ENCODE measurements at regions not wholly inside any gene's neighbourhood (a gene's known extent, or its start where the extent isn't known, plus 50 kb on each side); places are given as distances from the start of the nearest gene placed in this dataset.

- no peak for DNase-seq
Observed at GRCh38 chr3:43902415-43902814, 211.7 kb downstream of the ABHD5 start.

- no peak for DNase-seq
Observed at GRCh38 chr3:43905157-43905556, 214.4 kb downstream of the ABHD5 start.

DNA sequence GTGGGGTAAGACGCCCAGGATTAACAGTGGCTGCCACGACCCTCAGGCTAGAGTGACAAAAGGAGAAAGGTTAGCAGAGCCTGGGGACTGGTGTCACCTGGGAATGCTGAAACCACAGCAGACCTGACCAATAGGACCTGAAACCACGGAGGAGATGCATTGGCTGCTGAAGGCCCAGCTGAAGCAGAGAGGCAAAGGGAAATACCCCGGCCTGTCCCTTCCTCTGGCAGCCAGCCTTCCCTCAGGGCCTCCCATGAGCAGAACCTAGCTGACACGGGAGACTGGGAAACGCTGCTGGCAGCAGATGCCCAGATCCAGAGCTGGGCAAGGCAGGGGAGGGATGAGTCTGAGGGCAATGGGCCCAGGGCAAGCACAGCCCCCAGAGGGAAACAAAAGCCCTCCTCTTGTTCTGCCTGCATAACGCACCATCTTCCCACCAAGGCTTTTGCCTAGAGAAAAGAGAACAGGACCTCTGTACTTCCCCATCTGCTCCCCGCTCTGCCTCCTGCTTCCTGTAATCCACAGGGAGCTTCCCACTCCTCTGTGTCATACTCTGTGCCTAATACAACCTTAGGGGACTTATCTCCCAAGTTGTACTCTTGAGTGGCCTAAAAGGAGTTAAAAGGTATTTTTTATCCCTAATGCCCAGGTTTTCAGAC lies 216.2 kb downstream of the ABHD5 start:
- no peak for DNase-seq

GRCh38 chr3:43907508-43907858 lies 216.7 kb downstream of the ABHD5 start:
- no peak for DNase-seq

GRCh38 chr3:43908456-43908855 lies 217.7 kb downstream of the ABHD5 start:
- DNase-seq = no peak

- DNase-seq = no peak
Observed at GRCh38 chr3:43909149-43909548, 218.4 kb downstream of the ABHD5 start.

DNA sequence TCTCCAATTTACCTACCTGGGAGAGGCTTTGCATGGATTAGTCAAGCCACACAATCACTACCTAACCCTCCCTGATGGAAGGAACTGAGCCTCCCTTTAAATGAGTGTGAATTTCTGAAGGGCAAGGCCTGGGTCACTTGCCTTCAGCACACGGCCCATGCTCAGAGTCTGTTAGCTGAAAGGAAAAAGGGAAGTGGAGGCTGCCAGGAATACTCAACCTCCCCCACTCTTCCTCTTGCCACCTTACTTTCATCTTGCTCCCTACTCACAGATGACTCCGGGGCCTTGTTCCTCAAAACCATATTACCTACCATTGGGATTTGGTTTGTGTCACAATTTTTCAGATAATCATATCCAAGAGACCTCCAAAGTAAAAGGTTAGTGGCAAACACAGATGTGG lies 220.0 kb downstream of the ABHD5 start:
- no peak for DNase-seq

- no peak for DNase-seq
Observed at GRCh38 chr3:43913036-43913948, 222.6 kb downstream of the ABHD5 start.

GRCh38 chr3:43914269-43914668 lies 223.5 kb downstream of the ABHD5 start:
- DNase-seq = no peak

- no peak for DNase-seq
Observed at GRCh38 chr3:43915546-43915945, 224.8 kb downstream of the ABHD5 start.

DNA sequence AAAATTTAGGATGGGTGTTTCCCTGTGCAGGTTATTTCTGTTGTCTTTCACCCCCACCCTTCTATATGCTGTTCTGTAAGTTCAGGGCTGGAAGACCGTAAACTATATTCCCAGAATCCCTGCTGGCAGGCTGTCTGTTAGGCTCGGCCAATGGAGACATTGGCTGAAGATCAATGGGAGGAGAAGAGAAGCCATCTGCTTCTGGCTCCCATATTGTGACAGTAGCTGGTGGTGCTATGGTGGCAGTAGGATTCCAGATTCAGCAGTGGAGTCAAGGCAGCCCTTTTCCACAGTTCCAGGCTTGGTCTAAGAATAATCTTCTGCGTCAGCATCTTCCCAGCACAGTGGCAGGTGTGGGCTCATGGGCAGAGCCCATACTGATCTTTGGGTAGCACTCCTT lies 226.6 kb downstream of the ABHD5 start:
- no peak for DNase-seq

DNA sequence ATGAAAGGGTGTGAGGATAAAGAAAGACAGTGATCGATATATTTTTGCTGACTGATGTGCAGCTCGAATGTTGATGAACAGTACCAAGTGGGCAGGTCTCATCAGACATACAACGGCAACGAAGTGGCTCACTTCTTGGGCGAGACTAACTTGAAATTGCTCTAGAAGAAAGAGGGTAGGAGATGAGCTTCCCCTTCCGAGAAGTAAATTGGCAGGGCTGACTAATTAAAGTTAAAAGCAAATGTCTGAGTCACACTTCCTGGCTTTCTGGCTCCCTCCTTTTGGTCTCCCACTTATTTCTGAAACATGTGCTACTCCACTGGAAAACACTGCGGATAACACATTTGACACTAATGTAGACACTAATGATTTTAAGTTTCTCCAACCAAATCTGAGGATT lies 228.3 kb downstream of the ABHD5 start:
- no peak for DNase-seq

DNA sequence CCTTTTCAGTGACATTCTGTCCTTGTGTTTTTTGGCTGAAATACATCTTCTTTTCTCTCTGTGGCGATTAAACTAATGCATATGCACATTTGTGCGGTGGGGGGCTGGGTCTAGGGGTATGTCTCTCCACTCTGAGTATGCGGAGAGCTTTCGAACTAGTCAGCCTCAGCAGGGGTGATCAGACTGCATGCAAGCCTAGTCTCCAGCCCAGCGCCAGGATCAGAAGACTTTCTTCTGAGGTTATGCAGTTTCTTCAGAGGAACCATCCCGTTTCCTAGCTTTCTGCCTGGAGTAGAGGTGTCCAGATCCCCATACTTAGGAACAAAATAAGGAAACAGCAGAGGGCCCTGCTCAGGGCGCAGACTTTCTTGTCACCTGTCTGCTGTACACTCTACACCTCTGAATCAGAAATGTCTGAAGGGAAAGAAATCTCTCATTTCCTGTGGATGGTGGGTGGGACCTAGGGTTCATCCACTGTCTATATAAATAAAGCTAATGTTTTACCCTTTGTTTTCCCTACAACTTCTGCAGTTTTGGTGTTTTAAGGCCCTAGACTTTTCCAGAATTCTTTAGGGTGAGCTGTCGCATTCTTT lies 230.4 kb downstream of the ABHD5 start:
- no peak for DNase-seq

- DNase-seq = no peak
Observed at GRCh38 chr3:43922374-43922773, 231.6 kb downstream of the ABHD5 start.

GRCh38 chr3:43923104-43923882 lies 232.6 kb downstream of the ABHD5 start:
- no peak for DNase-seq

- no peak for DNase-seq
Observed at GRCh38 chr3:43926055-43926454, 235.3 kb downstream of the ABHD5 start.

DNA sequence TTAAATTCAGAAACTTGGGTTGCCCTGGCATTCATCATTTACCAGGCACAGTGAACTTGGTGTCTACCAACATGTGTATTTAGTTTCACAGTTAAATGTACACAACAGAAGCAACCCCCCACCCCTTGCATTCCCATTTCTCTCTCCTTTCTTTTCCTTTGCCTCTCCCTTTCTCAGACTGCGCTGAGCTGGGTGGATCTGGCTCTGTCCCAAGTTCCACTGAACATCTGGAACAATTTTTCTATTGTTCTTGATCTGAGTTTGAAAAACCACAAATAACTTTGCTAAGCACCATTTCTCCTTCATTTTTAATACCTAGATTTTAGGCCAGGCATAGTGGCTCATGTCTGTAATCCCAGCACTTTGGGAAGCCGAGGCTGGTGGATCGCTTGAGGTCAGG lies 242.2 kb downstream of the ABHD5 start:
- no peak for DNase-seq

- no peak for DNase-seq
Observed at GRCh38 chr3:43948013-43948412, 257.3 kb downstream of the ABHD5 start.

DNA sequence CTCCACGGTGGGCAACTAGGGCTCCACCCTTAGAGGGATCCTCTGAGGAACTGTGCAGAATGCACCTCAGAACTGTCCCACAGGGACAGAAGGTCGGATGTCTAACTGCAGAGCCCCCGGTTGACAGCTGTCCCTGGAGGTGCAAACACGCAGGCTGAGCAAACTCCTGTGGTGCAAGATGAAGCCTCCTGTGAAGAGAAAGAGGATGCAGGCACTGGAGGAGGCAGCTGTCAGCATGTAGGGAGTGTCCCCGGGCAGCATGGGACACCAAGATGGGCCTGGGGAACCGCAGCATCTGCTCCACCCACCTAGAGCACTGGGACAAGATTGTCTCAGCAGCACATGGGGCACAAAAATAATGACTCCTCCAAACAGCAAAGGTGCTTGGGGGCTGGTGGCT lies 258.9 kb downstream of the ABHD5 start:
- DNase-seq = no peak

DNA sequence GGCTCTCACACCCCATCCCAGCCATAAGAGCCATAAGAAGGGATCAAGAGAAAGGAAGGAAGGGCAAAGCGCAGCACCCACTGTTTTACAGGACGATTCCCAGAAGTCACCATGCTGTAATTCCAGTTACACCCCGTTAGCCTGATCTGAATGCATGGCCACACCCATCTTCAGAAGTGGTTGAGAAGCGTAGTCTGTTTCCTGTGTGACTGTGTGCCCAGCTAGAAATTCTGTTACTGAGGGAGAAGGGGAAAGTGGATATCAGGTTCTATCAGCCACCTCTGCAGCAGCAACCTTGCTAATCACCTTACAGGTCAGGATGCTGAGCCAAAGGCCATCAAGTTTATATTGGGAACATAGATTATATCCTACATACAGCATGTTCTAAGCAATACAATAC lies 260.0 kb downstream of the ABHD5 start:
- no peak for DNase-seq

DNA sequence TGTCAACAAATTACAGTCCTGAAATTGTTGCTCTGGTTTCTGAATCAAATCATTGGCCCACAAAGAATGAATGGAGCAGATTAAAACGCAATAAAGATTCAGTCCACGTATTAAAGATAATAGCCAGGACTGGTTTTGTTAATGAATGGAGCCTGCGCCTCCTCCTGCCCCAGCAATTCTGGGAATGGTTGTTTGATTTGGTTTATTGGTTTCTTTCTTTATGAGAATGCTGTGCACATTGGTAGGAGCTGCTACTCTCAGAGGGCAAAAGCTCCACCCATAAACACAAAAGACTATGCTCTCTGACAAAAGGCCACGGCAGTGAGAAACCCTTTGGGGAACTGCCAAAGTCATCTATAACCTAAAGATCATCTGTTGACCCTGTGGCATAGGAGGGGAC lies 261.1 kb downstream of the ABHD5 start:
- no peak for DNase-seq

GRCh38 chr3:43953380-43953779 lies 262.6 kb downstream of the ABHD5 start:
- DNase-seq = no peak
